T-helper 2 cell treated with Interferon-gamma antibody and Interleukin-4, amounts not matched to agents 5 μg/mL and 100 μg/mL, for 36 hours (primary cell): ENCODE measurements at regions not wholly inside any gene's neighbourhood (a gene's known extent, or its start where the extent isn't known, plus 50 kb on each side); places are given as distances from the start of the nearest gene placed in this dataset.

Experiments
- DNase-seq: peaks from one replicate; pipeline ENCODE4 v3.0.0; 2021; ENCODE audit warnings: low spot score
- H3K27ac Mint-ChIP-seq: one replicate; pipeline ENCODE4 v1.8.0; 2021; ENCODE audit warnings: mild to moderate bottlenecking, mixed read lengths
- H3K27me3 Mint-ChIP-seq: one replicate; pipeline ENCODE4 v1.8.0; 2021; ENCODE audit warnings: low read depth, mixed read lengths
- H3K36me3 Mint-ChIP-seq: one replicate; pipeline ENCODE4 v1.8.0; 2021; ENCODE audit warnings: low read depth, mixed read lengths
- H3K4me1 Mint-ChIP-seq: one replicate; pipeline ENCODE4 v1.8.0; 2021; ENCODE audit warnings: low read depth, mixed read lengths
- H3K4me3 Mint-ChIP-seq: one replicate; pipeline ENCODE4 v1.8.0; 2022; ENCODE audit warnings: mild to moderate bottlenecking, moderate library complexity, mixed read lengths
- H3K9me3 Mint-ChIP-seq: one replicate; pipeline ENCODE4 v1.8.0; 2021; ENCODE audit warnings: mixed read lengths

DNA sequence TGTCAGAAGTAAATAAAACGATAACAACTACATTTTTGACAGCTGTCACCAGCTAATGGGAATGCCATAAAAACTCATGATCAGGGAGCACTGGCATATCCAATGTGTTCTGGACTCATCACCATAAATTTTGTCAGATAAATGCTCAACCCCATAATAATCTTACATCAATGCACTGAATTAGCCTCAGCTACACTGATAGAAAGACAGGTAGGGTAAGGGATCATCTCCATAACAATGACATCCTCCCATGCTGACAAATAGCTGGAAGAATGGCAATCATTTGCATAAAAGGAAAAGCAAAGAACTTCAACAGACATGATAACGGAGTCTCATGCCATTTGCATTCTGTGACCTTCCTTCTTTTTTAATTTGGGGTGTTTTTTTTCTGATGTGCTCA lies 352.8 kb upstream of the PFKP start:
- H3K4me1 Mint-ChIP-seq = no peaks in the 10 kb centered on the region
- no peak for DNase-seq
- H3K27ac Mint-ChIP-seq = no peak overlapping the region
- H3K36me3 Mint-ChIP-seq = no peaks in the 10 kb centered on the region
- H3K9me3 Mint-ChIP-seq = peaks cover 6% of the 10 kb centered on the region
- H3K27me3 Mint-ChIP-seq = no peaks in the 10 kb centered on the region
- no peak overlapping the region for H3K4me3 Mint-ChIP-seq

DNA sequence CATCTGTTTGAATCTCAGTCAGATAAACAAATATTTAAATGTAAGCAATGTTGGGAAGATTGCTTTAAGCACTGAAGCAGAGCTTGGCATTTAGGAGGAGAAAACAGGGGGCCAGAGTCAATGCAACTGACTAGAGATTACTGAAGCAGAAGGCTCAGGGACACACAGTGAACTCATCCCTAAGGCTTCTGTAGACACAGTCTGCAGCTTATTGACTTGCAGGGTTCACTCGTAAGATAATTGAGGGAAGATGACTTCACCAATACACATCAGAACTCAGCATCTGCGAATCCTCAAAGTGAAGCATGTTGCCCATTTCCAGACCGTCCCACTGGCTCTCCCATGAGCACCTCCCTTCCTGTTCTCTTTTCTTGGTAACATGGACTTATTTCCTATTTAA lies 363.4 kb upstream of the PFKP start:
- DNase-seq = no peak
- H3K27me3 Mint-ChIP-seq = no peaks in the 10 kb centered on the region
- no peaks in the 10 kb centered on the region for H3K36me3 Mint-ChIP-seq

DNA sequence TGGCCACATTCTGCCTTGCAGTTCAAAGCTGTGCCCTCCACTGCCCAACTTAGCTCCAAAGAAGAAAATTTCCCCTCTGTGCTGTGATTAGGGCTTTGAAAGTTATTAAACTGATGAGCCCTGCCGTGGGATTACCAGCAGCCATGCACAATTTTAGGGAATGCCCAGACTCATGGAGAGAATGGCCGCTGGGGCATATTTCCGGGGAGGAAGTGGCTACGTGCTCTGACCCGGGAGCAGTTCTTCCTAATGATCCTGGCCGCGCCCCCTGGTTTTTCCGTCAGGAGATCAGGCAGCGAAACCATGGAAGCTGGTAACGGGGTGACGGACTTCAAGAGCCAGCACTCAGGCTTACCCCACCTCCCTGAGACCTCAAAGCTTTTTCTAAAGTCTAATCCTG lies 365.5 kb upstream of the PFKP start:
- no peaks in the 10 kb centered on the region for H3K27me3 Mint-ChIP-seq
- no peaks in the 10 kb centered on the region for H3K36me3 Mint-ChIP-seq
- H3K4me1 Mint-ChIP-seq = no peaks in the 10 kb centered on the region
- H3K9me3 Mint-ChIP-seq = no peaks in the 10 kb centered on the region
- no peak overlapping the region for H3K4me3 Mint-ChIP-seq
- H3K27ac Mint-ChIP-seq = no peak overlapping the region
- no peak for DNase-seq

More for the DNA sequence above, 363.4 kb upstream of the PFKP start:
- Mint-ChIP-seq H3K27ac (no peak overlapping the region), H3K4me3 (no peak overlapping the region), H3K4me1 (no peaks in the 10 kb centered on the region), H3K9me3 (no peaks in the 10 kb centered on the region)

DNA sequence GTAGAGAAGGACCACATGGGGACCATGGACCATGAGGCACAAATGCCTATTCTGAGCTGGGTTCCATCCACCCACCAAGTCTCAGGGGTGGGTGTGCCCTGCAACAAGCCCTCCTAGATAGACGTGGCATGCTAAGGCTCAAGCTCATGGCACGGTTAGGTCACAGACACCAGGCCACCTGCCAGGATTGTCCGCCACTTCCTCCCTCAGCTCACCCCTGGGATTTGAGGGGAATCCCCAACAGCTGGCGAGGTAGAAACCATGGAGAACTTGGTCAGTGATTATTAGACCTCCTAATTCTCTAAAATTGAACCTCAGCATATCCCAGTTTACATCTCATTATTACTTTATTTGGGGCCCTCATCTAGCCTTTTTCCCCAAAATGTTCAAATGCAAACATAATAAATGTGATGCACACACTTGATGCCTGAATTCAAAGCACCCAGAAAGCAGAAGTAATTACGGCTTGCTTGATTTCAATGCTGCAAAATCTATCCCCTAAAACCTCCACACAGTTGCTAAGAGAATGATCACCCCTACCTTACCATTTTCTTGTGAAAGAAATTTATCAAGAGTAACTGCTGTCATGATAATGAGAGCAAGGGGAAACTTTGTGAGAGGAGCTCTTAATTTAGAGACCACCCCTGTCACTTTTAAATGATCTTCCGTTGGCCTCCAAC lies 366.6 kb upstream of the PFKP start:
- no peak for DNase-seq
- H3K27me3 Mint-ChIP-seq = no peaks in the 10 kb centered on the region
- H3K9me3 Mint-ChIP-seq = no peaks in the 10 kb centered on the region
- H3K36me3 Mint-ChIP-seq = no peaks in the 10 kb centered on the region
- no peak overlapping the region for H3K27ac Mint-ChIP-seq
- H3K4me1 Mint-ChIP-seq = no peaks in the 10 kb centered on the region
- no peak overlapping the region for H3K4me3 Mint-ChIP-seq

DNA sequence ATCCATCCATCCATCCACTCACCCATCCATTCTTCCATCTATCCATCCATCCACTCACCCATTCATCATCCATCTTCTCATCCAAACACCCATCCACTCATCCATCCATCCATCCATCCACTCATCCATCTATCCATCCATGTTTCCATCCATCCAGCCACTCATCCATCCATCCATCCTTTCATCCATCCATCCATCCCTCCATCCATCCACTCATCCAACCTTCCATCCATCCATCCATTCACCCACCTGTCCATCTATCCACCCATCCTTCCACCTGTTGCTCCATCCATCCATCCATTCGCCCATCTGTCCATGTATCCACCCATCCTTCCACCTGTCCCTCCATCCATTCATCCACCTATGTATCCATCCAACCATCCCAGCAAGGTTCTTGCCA lies 378.4 kb upstream of the PFKP start:
- no peaks in the 10 kb centered on the region for H3K27me3 Mint-ChIP-seq

DNA sequence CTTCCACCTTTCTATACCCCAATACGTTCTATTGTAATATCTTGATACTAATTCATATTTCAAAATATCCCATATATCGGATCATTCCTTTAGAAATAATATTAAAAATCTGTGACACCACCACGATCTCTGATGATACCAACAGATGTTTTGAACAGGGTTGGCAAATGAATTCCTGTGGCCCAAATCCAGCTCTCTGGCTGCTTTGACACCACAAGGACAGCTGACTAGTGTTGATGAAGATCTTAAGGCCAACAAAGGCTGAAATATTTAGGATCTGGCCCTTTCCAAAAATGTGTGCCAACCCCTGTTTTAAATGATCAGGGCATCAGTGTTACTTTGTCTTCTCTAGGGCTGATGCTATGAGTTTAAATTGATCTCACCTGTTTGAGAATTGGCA lies 380.7 kb upstream of the PFKP start:
- Mint-ChIP-seq H3K4me3 (no peak overlapping the region), H3K27me3 (no peaks in the 10 kb centered on the region), H3K27ac (no peak overlapping the region), H3K4me1 (no peaks in the 10 kb centered on the region), H3K9me3 (no peaks in the 10 kb centered on the region), H3K36me3 (no peaks in the 10 kb centered on the region)
- DNase-seq = no peak

More for the DNA sequence above, 378.4 kb upstream of the PFKP start:
- no peak overlapping the region for H3K27ac Mint-ChIP-seq
- no peak overlapping the region for H3K4me3 Mint-ChIP-seq
- no peaks in the 10 kb centered on the region for H3K4me1 Mint-ChIP-seq
- no peak for DNase-seq
- H3K9me3 Mint-ChIP-seq = no peaks in the 10 kb centered on the region
- no peaks in the 10 kb centered on the region for H3K36me3 Mint-ChIP-seq

DNA sequence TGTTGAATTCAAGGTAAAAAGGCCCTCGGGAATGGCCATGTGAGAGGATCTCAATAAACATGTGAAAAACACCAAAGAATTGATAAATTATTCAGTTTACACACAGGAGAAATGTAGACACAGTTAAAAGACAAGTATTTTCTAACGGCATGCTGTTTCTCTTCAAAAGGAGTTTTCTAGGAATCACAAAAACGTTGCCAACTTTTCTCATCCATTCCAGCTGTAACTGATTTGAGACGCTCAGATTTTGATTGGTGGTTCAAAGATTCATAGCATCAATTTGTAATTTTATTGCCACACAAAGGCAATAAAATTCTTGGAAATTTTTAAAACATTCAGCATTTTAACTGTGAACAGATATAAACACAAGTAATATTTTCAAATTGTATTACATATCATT lies 384.9 kb upstream of the PFKP start:
- Mint-ChIP-seq H3K4me1 (no peaks in the 10 kb centered on the region), H3K4me3 (no peak overlapping the region), H3K36me3 (no peaks in the 10 kb centered on the region), H3K27ac (no peak overlapping the region), H3K9me3 (no peaks in the 10 kb centered on the region), H3K27me3 (no peaks in the 10 kb centered on the region)
- no peak for DNase-seq

DNA sequence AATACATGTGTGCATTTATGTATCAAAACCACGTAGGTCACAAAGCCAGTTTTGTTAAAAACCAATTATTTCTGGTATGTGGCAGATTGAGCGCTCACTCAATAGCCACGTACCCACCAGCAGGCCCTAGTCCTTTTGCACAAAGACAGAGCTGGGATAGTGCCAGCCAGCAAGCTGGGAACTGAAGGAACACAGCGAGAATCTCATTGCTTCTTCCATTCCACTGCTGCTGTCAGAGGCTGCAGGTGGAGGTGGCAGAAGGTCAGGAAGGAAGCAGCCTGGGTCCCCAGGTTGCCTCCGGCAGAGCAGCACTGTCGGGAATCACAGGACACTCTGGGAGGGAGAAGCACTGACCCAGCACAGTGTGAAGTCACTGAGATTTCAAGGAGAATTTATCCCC lies 385.5 kb upstream of the PFKP start:
- Mint-ChIP-seq H3K4me3 (no peak overlapping the region), H3K36me3 (no peaks in the 10 kb centered on the region), H3K4me1 (no peaks in the 10 kb centered on the region), H3K27ac (no peak overlapping the region), H3K9me3 (no peaks in the 10 kb centered on the region), H3K27me3 (no peaks in the 10 kb centered on the region)
- no peak for DNase-seq

DNA sequence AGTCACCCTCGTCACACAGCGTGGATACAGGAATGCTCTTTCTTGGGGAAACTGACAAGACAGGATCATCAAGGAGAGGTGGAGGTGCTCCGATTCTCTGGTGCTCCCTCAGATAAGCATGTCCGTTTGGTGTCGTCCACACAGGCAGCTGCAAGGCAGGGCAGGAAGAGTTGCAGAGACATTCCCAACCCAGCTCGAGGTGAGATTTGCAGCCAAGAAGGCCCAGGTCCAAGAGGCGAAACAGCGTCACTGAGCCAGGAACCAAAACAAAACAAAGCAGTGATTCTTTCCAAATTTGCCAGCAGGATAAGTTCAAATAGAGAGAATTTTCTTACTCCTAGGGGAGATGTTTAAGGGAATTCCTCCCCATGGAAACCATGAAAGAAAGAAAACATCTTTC lies 386.5 kb upstream of the PFKP start:
- Mint-ChIP-seq H3K9me3 (no peaks in the 10 kb centered on the region), H3K27me3 (no peaks in the 10 kb centered on the region), H3K4me1 (no peaks in the 10 kb centered on the region), H3K27ac (no peak overlapping the region), H3K4me3 (no peak overlapping the region), H3K36me3 (no peaks in the 10 kb centered on the region)
- no peak for DNase-seq

DNA sequence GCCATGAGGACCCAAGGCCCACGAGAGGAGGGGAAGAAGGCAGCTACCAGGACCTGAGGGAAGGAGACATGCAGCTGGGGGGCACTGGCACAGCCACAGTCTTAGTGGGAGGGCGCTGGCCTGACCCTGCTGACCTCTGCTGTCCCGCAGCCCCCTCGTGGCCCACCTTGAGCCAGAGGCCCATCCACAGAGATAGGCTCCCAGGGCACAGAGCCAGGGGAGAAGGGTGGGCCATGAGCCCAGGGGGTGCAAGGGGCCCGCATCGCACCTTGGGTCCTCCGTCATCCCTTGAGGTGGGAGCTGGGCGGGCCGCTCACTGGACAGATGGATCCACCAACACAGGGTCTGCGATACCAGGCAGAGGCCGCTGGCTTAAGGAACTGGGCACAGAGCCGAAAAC lies 387.7 kb upstream of the PFKP start:
- DNase-seq = no peak
- H3K27me3 Mint-ChIP-seq = no peaks in the 10 kb centered on the region
- H3K9me3 Mint-ChIP-seq = no peaks in the 10 kb centered on the region
- H3K27ac Mint-ChIP-seq = no peak overlapping the region
- H3K4me3 Mint-ChIP-seq = no peak overlapping the region
- H3K4me1 Mint-ChIP-seq = no peaks in the 10 kb centered on the region
- H3K36me3 Mint-ChIP-seq = no peaks in the 10 kb centered on the region

DNA sequence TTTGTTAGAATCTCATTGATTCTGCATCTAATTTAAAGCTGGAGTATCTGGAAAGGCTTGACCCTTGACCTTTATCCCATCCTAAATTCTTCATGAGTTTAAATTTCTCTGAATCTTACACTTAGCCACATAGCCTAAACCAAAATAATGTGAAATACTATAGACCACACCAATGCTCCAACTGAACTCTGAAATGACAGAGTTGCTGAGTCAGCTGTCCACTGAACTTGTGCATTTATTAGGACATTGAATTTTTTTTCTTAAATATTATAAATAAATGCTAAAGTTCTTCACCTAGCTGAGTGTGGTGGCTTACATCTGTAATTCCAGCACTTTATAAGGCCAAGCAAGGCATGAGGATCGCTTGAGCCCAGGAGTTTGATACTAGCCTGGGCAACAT lies 390.9 kb upstream of the PFKP start:
- H3K9me3 Mint-ChIP-seq = no peaks in the 10 kb centered on the region
- no peak overlapping the region for H3K27ac Mint-ChIP-seq
- no peak overlapping the region for H3K4me3 Mint-ChIP-seq
- H3K36me3 Mint-ChIP-seq = no peaks in the 10 kb centered on the region
- H3K4me1 Mint-ChIP-seq = no peaks in the 10 kb centered on the region
- H3K27me3 Mint-ChIP-seq = no peaks in the 10 kb centered on the region
- no peak for DNase-seq

DNA sequence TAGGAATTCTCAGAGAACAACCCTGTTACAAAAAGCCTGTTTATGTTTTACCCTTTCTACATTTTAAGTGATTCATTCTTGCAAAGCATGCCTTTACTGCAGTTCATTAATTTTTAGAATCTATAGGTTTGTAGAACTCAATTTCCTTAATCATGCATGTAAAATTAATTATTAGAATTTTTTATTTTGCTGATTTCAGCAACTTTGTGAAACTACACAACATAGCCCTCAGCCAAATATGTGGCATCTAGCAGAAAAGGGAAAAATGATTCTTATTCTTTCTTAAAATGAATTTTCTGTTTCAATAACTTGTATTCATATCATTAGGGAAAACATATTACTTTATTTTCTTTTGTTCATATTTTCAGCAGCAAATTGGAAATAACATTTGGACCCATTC lies 392.9 kb upstream of the PFKP start:
- Mint-ChIP-seq H3K4me1 (no peaks in the 10 kb centered on the region), H3K4me3 (no peak overlapping the region), H3K9me3 (no peaks in the 10 kb centered on the region), H3K27me3 (no peaks in the 10 kb centered on the region), H3K36me3 (no peaks in the 10 kb centered on the region), H3K27ac (no peak overlapping the region)
- no peak for DNase-seq

DNA sequence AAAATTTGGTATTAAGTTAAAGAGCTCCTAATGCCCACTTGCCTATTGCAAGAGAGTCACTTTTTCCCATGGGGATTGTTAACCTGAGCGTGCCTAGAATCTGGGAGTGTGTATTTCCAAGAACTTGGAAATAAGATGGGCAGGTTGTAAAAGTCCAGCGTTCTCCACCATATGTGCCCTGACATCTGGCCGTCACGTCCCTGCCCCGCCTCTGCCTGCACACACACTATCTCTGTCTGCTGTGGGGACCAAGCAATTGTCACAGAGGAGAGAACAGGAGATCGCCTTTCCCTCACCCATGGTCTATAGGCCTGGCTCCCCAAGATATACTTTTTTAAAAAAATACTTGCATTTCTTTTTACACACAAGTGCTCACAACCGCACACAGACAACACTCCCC lies 396.5 kb upstream of the PFKP start:
- no peaks in the 10 kb centered on the region for H3K9me3 Mint-ChIP-seq
- H3K27me3 Mint-ChIP-seq = no peaks in the 10 kb centered on the region
- H3K4me3 Mint-ChIP-seq = no peak overlapping the region
- no peaks in the 10 kb centered on the region for H3K36me3 Mint-ChIP-seq
- DNase-seq = no peak
- no peak overlapping the region for H3K27ac Mint-ChIP-seq
- no peaks in the 10 kb centered on the region for H3K4me1 Mint-ChIP-seq

DNA sequence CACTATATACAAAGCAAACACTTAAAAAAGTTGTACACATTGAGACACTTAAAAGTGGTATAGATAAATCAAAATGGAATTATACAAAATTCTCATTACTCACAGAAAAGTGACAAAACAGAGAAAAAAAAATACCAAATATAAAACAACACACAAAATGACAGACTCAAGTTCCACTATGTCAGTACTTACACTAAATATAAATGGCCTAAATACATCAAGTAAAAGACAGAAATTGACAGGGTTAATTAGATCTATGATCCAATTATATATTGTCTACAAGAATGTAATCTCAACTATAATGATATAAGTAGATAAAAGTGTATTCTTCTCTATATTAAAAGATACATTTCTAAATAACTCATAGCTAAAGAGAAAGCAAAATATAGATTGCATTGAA lies 401.6 kb upstream of the PFKP start:
- Mint-ChIP-seq H3K27ac (no peak overlapping the region), H3K9me3 (no peaks in the 10 kb centered on the region), H3K4me3 (no peak overlapping the region), H3K4me1 (no peaks in the 10 kb centered on the region), H3K36me3 (no peaks in the 10 kb centered on the region), H3K27me3 (no peaks in the 10 kb centered on the region)
- no peak for DNase-seq

DNA sequence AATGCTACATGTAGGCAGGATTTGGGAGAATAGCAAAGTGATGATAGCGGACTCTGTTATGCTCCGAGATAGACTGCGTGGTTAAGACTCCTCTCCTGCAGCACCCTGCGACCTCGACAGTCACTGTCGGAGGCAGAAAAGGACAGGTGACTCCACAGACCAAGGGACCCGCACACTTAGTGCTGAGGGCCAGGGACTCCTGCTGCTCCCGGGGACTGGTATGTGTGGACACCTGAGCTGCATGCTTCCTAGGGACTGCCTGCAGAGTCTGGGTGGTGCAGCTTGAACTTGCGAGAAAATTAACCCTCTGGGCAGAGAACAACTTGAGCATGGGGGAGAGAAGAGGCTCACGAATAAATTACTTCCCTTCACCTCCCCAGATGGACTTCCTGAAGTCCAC lies 407.1 kb upstream of the PFKP start:
- H3K36me3 Mint-ChIP-seq = no peaks in the 10 kb centered on the region

More for the DNA sequence above, 407.1 kb upstream of the PFKP start:
- H3K27me3 Mint-ChIP-seq = no peaks in the 10 kb centered on the region
- H3K9me3 Mint-ChIP-seq = no peaks in the 10 kb centered on the region
- H3K27ac Mint-ChIP-seq = no peak overlapping the region
- H3K4me3 Mint-ChIP-seq = no peak overlapping the region
- no peak for DNase-seq
- H3K4me1 Mint-ChIP-seq = no peaks in the 10 kb centered on the region
